ENCODE measurements at regions not wholly inside any gene's neighbourhood (a gene's known extent, or its start where the extent isn't known, plus 50 kb on each side); places are given as distances from the start of the nearest gene placed in this dataset.

DNA sequence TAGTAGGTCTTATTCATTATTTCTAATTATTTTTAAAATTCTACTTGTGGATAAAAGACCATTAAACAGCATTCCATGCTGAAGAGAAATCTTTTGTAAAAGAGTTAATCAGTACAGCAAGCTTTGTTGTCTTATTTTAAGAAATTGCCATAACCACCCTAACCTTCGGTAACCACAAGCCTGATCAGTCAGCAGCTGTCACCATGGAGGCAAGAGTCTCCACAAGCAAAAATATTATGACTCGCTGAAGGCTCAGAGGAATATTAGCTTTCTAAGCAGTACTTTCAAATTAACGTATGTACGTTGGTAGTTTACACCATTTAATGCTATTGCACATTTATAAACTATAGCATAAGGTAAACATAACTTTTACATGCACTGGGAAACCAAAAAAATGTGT lies 650.5 kb upstream of the LINC00305 start:
- TF ChIP-seq, protein P1, sequence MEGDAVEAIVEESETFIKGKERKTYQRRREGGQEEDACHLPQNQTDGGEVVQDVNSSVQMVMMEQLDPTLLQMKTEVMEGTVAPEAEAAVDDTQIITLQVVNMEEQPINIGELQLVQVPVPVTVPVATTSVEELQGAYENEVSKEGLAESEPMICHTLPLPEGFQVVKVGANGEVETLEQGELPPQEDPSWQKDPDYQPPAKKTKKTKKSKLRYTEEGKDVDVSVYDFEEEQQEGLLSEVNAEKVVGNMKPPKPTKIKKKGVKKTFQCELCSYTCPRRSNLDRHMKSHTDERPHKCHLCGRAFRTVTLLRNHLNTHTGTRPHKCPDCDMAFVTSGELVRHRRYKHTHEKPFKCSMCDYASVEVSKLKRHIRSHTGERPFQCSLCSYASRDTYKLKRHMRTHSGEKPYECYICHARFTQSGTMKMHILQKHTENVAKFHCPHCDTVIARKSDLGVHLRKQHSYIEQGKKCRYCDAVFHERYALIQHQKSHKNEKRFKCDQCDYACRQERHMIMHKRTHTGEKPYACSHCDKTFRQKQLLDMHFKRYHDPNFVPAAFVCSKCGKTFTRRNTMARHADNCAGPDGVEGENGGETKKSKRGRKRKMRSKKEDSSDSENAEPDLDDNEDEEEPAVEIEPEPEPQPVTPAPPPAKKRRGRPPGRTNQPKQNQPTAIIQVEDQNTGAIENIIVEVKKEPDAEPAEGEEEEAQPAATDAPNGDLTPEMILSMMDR (IDR thresholded peaks at IDR 0.05; ENCODE audit: poor library complexity): no peak
- TF ChIP-seq EZH2 (IDR thresholded peaks at IDR 0.05; ENCODE audit: borderline replicate concordance): no peak

Data from hepatocyte (in vitro differentiated cells).